ENCODE measurements at regions not wholly inside any gene's neighbourhood (a gene's known extent, or its start where the extent isn't known, plus 50 kb on each side); places are given as distances from the start of the nearest gene placed in this dataset.

DNA sequence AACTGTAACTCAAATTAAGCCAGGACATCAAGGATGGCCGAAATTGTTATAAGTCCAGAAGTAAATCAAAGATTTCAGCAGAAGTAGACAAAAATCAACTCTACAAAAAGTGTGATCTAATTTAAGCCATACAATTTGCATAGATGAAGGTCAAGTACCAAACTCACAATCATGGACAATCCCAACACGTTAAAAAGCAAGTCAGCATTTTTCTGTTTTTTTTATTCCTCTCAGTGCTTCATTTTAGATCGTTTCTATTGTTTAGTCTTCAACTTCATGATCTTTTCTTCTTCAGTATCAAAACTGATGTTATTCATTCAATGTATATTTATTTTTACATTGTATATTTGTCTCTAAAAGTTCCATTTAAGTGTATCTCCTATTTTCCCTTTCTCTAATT is 674.3 kb upstream of the PHF14 start:
- intact Hi-C loops (cut with micrococcal nuclease; ENCODE audit: unreplicated experiment): no loop called here
- no peaks in the 10 kb centered on the region for H3K9me3 ChIP-seq (ENCODE audit: insufficient read depth, low read depth)
- BruUV-seq (replicated peaks): no TSS peak
- no peak for DNase-seq
- no peaks in the 10 kb centered on the region for H3K4me1 ChIP-seq (replicated peaks; ENCODE audit: insufficient read depth)
- TF ChIP-seq, protein P1, sequence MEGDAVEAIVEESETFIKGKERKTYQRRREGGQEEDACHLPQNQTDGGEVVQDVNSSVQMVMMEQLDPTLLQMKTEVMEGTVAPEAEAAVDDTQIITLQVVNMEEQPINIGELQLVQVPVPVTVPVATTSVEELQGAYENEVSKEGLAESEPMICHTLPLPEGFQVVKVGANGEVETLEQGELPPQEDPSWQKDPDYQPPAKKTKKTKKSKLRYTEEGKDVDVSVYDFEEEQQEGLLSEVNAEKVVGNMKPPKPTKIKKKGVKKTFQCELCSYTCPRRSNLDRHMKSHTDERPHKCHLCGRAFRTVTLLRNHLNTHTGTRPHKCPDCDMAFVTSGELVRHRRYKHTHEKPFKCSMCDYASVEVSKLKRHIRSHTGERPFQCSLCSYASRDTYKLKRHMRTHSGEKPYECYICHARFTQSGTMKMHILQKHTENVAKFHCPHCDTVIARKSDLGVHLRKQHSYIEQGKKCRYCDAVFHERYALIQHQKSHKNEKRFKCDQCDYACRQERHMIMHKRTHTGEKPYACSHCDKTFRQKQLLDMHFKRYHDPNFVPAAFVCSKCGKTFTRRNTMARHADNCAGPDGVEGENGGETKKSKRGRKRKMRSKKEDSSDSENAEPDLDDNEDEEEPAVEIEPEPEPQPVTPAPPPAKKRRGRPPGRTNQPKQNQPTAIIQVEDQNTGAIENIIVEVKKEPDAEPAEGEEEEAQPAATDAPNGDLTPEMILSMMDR (conservative IDR thresholded peaks at IDR 0.05): no peak
- TF ChIP-seq EZH2 (IDR thresholded peaks at IDR 0.05; ENCODE audit: low read depth): no peak
- H3F3A ChIP-seq (ENCODE audit: insufficient read depth, low read depth): no peaks in the 10 kb centered on the region
- no peaks in the 10 kb centered on the region for H3K36me3 ChIP-seq (ENCODE audit: low read depth)
- H3K9me2 ChIP-seq (ENCODE audit: insufficient read depth): no peaks in the 10 kb centered on the region
- no peak overlapping the region for H3K4me3 ChIP-seq
- ChIA-PET CTCF (no interaction called here), POLR2A (ENCODE audit: unreplicated experiment) (no interaction called here)
- no peaks in the 10 kb centered on the region for H3K27me3 ChIP-seq (ENCODE audit: insufficient read depth, low read depth)
- no peaks in the 10 kb centered on the region for H4K20me1 ChIP-seq (ENCODE audit: insufficient read depth)
- H2AFZ ChIP-seq: no peak overlapping the region
- no peaks in the 10 kb centered on the region for H3K79me2 ChIP-seq (ENCODE audit: low read depth)
- H3K27ac ChIP-seq: no peak overlapping the region
- H3K4me2 ChIP-seq: no peak overlapping the region

DNA sequence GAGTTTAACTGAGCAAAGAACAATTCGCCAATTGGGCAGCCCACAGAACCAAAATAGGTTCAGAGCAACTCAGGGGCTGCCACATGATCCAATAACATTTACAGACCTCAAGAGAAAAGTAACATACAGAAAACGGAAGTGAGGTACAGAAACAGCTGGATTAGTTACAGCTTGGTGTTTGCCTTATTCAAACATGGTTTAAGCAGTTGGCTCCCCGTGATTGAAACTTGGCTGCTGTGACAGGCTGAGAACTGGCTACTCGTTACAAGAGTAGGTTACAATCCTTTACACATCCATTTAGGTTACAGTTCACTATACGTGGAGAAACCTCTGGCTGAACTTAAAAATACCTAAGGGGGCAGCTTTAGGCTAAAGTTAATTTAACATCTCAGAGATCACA is 673.1 kb upstream of the PHF14 start:
- TF ChIP-seq, protein P1 (conservative IDR thresholded peaks at IDR 0.05): no peak
- no peak for TF ChIP-seq EZH2 (IDR thresholded peaks at IDR 0.05; ENCODE audit: low read depth)
- H3K4me3 ChIP-seq: no peak overlapping the region
- H3K27me3 ChIP-seq (ENCODE audit: insufficient read depth, low read depth): no peaks in the 10 kb centered on the region
- H3K4me2 ChIP-seq: no peak overlapping the region
- no peak overlapping the region for H3K27ac ChIP-seq
- no peaks in the 10 kb centered on the region for H3K9me2 ChIP-seq (ENCODE audit: insufficient read depth)
- H3F3A ChIP-seq (ENCODE audit: insufficient read depth, low read depth): no peaks in the 10 kb centered on the region
- BruUV-seq (replicated peaks): no TSS peak
- CTCF ChIA-PET: no interaction called here
- H3K4me1 ChIP-seq (replicated peaks; ENCODE audit: insufficient read depth): no peaks in the 10 kb centered on the region
- no peaks in the 10 kb centered on the region for H3K79me2 ChIP-seq (ENCODE audit: low read depth)
- no peaks in the 10 kb centered on the region for H3K36me3 ChIP-seq (ENCODE audit: low read depth)
- no peaks in the 10 kb centered on the region for H4K20me1 ChIP-seq (ENCODE audit: insufficient read depth)
- intact Hi-C loops (cut with micrococcal nuclease; ENCODE audit: unreplicated experiment): no loop called here
- DNase-seq: no peak
- POLR2A ChIA-PET (ENCODE audit: unreplicated experiment): no interaction called here
- H3K9me3 ChIP-seq (ENCODE audit: insufficient read depth, low read depth): no peaks in the 10 kb centered on the region
- H2AFZ ChIP-seq: no peak overlapping the region

DNA sequence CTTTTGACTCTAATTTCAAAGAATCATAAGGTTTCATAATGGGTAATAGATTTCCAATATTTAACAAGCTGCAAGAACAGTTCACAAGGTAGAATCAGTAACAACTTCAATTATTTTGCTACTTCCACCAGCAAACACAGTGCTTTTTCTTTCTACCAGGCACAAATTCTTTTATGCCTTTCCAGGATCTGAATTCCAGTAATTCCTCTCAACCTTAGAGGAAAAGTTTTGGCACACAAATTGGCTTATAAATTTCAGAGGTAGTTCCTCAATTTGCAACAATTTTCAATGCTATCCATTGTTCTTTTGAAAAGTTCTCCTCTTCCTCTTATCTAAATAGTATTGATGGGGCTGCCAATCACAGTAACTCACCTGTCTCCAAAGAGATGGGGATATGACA is 665.4 kb upstream of the PHF14 start:
- H3K27ac ChIP-seq: no peak overlapping the region
- H3K79me2 ChIP-seq (ENCODE audit: low read depth): no peaks in the 10 kb centered on the region
- no peaks in the 10 kb centered on the region for H3F3A ChIP-seq (ENCODE audit: insufficient read depth, low read depth)
- H2AFZ ChIP-seq: no peak overlapping the region
- H3K4me1 ChIP-seq (replicated peaks; ENCODE audit: insufficient read depth): no peaks in the 10 kb centered on the region
- H4K20me1 ChIP-seq (ENCODE audit: insufficient read depth): no peaks in the 10 kb centered on the region
- POLR2A ChIA-PET (ENCODE audit: unreplicated experiment): no interaction called here
- no peak for DNase-seq
- no peaks in the 10 kb centered on the region for H3K27me3 ChIP-seq (ENCODE audit: insufficient read depth, low read depth)
- no peaks in the 10 kb centered on the region for H3K9me2 ChIP-seq (ENCODE audit: insufficient read depth)
- intact Hi-C loops (cut with micrococcal nuclease; ENCODE audit: unreplicated experiment): no loop called here
- H3K9me3 ChIP-seq (ENCODE audit: insufficient read depth, low read depth): no peaks in the 10 kb centered on the region
- no peaks in the 10 kb centered on the region for H3K36me3 ChIP-seq (ENCODE audit: low read depth)
- no TSS peak for BruUV-seq (replicated peaks)
- H3K4me2 ChIP-seq: no peak overlapping the region
- no peak overlapping the region for H3K4me3 ChIP-seq
- CTCF ChIA-PET: no interaction called here
- TF ChIP-seq, protein P1 (conservative IDR thresholded peaks at IDR 0.05): no peak
- no peak for TF ChIP-seq EZH2 (IDR thresholded peaks at IDR 0.05; ENCODE audit: low read depth)
